ENCODE measurements at regions not wholly inside any gene's neighbourhood (a gene's known extent, or its start where the extent isn't known, plus 50 kb on each side); places are given as distances from the start of the nearest gene placed in this dataset.

GRCh38 chrY:7771771-7772170 is 860.2 kb upstream of the AMELY start:
- no peak for DNase-seq (ENCODE audit: low read depth)
- in situ Hi-C loops (cut with HindIII; ENCODE audit: low pct_unique_long_range_greater_than_20kb, low sequenced_read_pairs), result no loop called here

GRCh38 chrY:7769790-7770375 is 858.3 kb upstream of the AMELY start:
- DNase-seq (ENCODE audit: low read depth), result peak; percentile 29
- in situ Hi-C loops (cut with HindIII; ENCODE audit: low pct_unique_long_range_greater_than_20kb, low sequenced_read_pairs), result no loop called here

GRCh38 chrY:7768901-7769300 is 857.3 kb upstream of the AMELY start:
- DNase-seq (ENCODE audit: low read depth), result no peak
- in situ Hi-C loops (cut with HindIII; ENCODE audit: low pct_unique_long_range_greater_than_20kb, low sequenced_read_pairs), result no loop called here

GRCh38 chrY:7753711-7754110 is 842.2 kb upstream of the AMELY start:
- in situ Hi-C loops (cut with HindIII; ENCODE audit: low pct_unique_long_range_greater_than_20kb, low sequenced_read_pairs), result no loop called here
- no peak for DNase-seq (ENCODE audit: low read depth)

- in situ Hi-C loops (cut with HindIII; ENCODE audit: low pct_unique_long_range_greater_than_20kb, low sequenced_read_pairs), result no loop called here
- DNase-seq (ENCODE audit: low read depth), result no peak
These were observed 835.2 kb upstream of the AMELY start for GRCh38 chrY:7746781-7747180.

GRCh38 chrY:7745581-7745901 is 834.0 kb upstream of the AMELY start:
- in situ Hi-C loops (cut with HindIII; ENCODE audit: low pct_unique_long_range_greater_than_20kb, low sequenced_read_pairs), result no loop called here
- no peak for DNase-seq (ENCODE audit: low read depth)

- DNase-seq (ENCODE audit: low read depth), result no peak
- in situ Hi-C loops (cut with HindIII; ENCODE audit: low pct_unique_long_range_greater_than_20kb, low sequenced_read_pairs), result no loop called here
These were observed 833.4 kb upstream of the AMELY start for GRCh38 chrY:7744691-7745580.

- DNase-seq (ENCODE audit: low read depth), result no peak
- in situ Hi-C loops (cut with HindIII; ENCODE audit: low pct_unique_long_range_greater_than_20kb, low sequenced_read_pairs), result no loop called here
These were observed 825.4 kb upstream of the AMELY start for GRCh38 chrY:7736847-7737365.

- in situ Hi-C loops (cut with HindIII; ENCODE audit: low pct_unique_long_range_greater_than_20kb, low sequenced_read_pairs), result no loop called here
- DNase-seq (ENCODE audit: low read depth), result no peak
These were observed 820.1 kb upstream of the AMELY start for GRCh38 chrY:7731651-7732050.

- in situ Hi-C loops (cut with HindIII; ENCODE audit: low pct_unique_long_range_greater_than_20kb, low sequenced_read_pairs), result no loop called here
- no peak for DNase-seq (ENCODE audit: low read depth)
These were observed 819.1 kb upstream of the AMELY start for GRCh38 chrY:7730664-7731063.

GRCh38 chrY:7730071-7730470 is 818.5 kb upstream of the AMELY start:
- no peak for DNase-seq (ENCODE audit: low read depth)
- in situ Hi-C loops (cut with HindIII; ENCODE audit: low pct_unique_long_range_greater_than_20kb, low sequenced_read_pairs), result no loop called here

- in situ Hi-C loops (cut with HindIII; ENCODE audit: low pct_unique_long_range_greater_than_20kb, low sequenced_read_pairs), result no loop called here
- no peak for DNase-seq (ENCODE audit: low read depth)
These were observed 817.9 kb upstream of the AMELY start for GRCh38 chrY:7729318-7730011.

- no peak for DNase-seq (ENCODE audit: low read depth)
- in situ Hi-C loops (cut with HindIII; ENCODE audit: low pct_unique_long_range_greater_than_20kb, low sequenced_read_pairs), result no loop called here
These were observed 817.4 kb upstream of the AMELY start for GRCh38 chrY:7728935-7729317.

GRCh38 chrY:7725791-7726460 is 814.4 kb upstream of the AMELY start:
- in situ Hi-C loops (cut with HindIII; ENCODE audit: low pct_unique_long_range_greater_than_20kb, low sequenced_read_pairs), result no loop called here
- no peak for DNase-seq (ENCODE audit: low read depth)

GRCh38 chrY:7723991-7724632 is 812.6 kb upstream of the AMELY start:
- no peak for DNase-seq (ENCODE audit: low read depth)
- in situ Hi-C loops (cut with HindIII; ENCODE audit: low pct_unique_long_range_greater_than_20kb, low sequenced_read_pairs), result no loop called here

- no peak for DNase-seq (ENCODE audit: low read depth)
- in situ Hi-C loops (cut with HindIII; ENCODE audit: low pct_unique_long_range_greater_than_20kb, low sequenced_read_pairs), result no loop called here
These were observed 811.6 kb upstream of the AMELY start for GRCh38 chrY:7723127-7723526.

GRCh38 chrY:7722566-7722965 is 811.0 kb upstream of the AMELY start:
- in situ Hi-C loops (cut with HindIII; ENCODE audit: low pct_unique_long_range_greater_than_20kb, low sequenced_read_pairs), result no loop called here
- no peak for DNase-seq (ENCODE audit: low read depth)

GRCh38 chrY:7720974-7721373 is 809.4 kb upstream of the AMELY start:
- no peak for DNase-seq (ENCODE audit: low read depth)
- in situ Hi-C loops (cut with HindIII; ENCODE audit: low pct_unique_long_range_greater_than_20kb, low sequenced_read_pairs), result no loop called here

Measured in Caki2 (cell line).